GM19438 (cell line): ENCODE measurements at regions not wholly inside any gene's neighbourhood (a gene's known extent, or its start where the extent isn't known, plus 50 kb on each side); places are given as distances from the start of the nearest gene placed in this dataset.

ENCODE experiments used
- ATAC-seq: cut with Tn5 transposase; IDR thresholded peaks from one replicate; pipeline ENCODE4 v1.9.1; 2021; ENCODE audit warnings: low read depth; ENCODE audit not compliant: unreplicated experiment

DNA sequence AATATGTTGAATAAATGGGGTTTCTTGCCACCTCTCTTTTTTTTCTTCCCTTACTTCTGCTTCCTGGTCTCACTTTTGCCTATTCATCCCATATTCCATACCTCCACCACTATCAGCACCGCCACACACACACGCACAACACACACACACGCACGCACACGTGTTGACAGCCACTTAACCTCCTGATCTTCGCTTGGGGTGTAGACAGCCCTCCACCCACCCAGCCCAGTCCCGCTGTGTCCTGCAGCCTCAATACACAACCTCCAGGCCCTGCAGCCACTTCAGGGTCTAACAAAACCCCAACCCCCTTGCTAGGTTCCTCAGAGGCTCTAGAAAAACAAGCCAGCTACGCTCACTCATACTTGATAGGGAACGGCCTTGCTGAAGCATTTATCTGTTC lies 72.3 kb downstream of the LINC00237 start:
- ATAC-seq, result no peak

DNA sequence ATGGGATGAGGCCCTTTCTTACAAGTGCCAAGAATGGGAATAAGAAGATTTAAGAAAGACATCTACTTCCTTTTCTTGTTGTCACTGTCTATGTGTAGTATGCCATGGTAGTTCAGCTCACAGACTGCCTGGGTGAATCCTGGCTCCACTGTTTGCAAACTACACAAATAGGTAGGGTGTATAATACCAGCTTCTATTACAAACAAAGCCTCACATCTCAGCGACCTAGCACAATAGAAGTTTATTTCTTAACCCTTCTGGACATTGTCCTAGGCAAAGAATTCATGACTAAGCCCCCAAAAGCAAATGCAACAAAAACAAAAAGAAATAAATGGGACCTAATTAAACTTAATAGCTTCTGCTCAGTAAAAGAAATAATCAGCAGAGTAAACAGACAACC lies 74.5 kb downstream of the LINC00237 start:
- no peak for ATAC-seq

DNA sequence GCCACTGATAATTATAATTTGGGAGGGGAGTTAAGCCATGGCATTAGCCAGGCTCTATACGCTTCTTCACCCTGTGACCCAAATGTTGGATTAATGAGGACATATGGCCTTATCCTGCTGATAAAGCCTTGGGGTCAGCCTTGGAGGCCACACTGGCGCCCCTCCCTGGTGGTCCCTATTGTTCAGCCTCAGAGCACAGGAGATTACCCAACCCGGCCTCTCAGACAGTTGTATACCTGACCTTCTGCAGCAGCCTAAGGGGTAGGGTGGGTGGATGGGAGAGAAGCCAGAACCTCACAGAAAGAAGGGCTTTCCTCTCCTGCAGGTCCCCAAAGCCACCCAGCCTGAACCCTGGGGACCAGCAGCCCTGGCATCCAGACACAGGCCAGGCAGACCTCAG lies 76.8 kb downstream of the LINC00237 start:
- no peak for ATAC-seq

- ATAC-seq, result no peak
These were observed 77.2 kb downstream of the LINC00237 start for GRCh38 chr20:21028921-21029320.

DNA sequence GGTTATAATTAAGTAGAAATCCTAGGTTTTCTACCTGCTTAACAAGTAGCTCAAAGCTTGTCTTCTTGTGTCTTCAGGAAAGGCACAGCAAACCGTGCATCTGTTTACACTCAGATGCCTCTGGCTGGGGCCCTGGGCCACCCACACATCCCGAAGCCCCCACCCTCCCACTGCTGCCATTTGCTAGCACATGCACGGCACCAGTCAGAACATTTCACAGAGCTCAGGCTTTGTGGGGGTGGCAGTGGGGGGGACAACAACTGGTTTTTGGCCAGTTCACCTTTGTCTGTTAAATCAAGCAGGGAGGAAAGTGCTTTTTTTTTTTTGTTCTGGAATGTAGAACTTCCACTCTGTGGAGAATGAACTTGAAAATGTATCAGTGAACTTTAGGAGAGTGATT lies 77.7 kb downstream of the LINC00237 start:
- no peak for ATAC-seq

DNA sequence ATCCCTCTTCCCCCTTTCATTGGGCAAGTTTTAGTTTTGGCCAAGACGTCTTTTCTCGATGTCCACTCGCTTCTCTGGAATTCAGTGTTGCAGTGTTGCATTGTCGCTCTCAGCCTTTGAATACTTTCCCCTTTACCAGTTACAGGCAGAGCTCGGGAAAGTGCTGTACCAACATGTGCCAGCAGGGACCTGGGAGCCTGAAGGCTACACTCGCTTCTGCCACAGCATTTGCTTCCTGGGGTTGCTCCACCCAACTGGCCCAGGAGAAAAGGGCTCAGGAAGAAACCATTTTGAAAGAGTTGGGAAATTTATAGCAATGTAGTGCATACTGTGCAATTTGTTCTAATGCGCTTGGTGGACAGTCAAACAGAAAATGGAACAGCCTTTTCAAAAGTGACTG lies 78.6 kb downstream of the LINC00237 start:
- no peak for ATAC-seq

DNA sequence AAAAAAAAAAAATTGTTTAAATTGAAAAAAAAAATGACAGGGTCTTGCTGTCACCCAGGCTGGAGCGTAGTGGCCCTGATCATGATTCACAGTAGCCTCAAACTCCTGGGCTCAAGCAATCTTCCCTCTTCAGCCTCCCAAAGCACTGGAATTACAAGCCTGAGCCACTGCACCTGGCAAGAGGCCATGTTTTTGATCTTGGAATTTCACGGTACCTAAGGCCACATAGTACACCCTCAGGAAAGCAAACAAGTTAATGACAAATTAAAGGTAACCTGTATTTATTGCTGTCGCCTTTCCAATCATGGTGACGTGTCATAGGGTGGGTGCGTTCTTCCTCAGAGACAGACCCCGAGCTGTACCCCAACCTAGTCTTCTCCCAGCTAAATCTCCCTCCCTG lies 79.2 kb downstream of the LINC00237 start:
- no peak for ATAC-seq

- no peak for ATAC-seq
These were observed 81.7 kb downstream of the LINC00237 start for GRCh38 chr20:21024420-21024819.

DNA sequence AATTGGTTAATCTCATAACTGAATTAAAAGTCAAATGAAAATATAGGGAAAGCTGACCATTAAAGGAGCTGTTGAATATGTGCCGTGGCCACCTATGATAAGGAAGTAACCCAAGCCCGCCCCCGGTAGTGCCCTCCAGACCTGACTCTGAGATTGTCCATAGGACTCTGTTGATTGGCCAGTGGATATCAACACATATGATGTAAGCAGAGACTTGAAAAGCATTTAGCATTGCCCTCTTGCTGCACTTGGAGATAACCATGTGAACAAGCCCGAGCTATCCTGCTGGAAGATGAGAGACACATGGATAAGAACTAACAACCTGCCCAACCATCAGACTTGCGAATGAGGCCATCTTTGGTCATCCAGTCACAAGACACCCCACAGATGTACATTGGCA lies 83.2 kb downstream of the LINC00237 start:
- ATAC-seq, result no peak

DNA sequence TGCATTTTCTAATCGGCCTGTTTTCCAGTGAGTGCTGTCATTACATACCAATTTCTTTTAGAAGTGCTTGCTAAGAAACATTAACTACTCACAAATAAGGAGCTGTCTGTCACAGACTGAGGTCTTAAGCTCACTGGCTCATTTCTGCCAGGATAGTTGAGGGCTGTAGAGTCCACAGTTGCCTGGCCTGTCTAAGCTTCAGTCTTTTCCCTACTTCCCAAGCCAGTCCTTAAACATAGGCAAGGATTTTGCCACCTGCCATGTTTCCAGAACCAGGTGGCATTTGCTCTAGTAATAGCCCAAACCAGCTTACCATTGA lies 84.7 kb downstream of the LINC00237 start:
- ATAC-seq, result no peak

DNA sequence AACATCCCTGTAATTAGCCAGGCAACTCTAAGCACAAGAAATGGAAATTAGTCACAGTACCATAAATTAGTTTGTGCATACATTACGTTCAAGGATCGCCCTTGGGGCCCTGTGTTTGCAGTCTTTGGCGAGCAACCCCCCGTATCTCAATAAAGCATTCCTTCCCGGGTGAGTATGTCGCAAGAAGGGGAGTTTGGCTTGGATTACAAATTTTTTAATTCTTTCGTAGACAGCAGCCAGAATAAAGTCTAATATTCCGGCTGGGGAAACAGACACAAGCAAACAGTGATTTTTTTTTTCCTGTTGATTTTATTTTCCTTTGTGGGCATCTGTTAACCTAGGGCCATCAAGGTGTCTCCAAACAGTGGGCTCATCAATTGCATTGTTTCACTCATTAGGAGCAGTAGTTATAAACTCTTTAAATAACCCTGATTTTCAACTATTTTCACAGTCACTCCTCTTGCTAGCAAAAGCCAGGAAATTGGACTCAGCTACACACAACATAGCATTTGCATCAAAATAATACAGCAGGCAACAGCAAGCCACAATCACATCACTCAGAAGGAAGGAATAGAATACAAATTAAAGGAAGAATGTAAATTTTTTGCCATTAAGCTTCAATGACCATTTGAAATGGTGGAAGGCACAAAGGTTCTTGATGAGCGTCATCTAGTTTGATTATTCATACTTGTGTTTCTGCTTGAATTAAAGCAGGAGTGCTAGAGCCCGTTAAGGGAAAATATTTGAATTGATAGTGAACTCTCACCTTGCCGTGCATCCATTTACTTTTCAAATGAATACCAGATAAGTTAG lies 85.3 kb downstream of the LINC00237 start:
- ATAC-seq, result no peak

DNA sequence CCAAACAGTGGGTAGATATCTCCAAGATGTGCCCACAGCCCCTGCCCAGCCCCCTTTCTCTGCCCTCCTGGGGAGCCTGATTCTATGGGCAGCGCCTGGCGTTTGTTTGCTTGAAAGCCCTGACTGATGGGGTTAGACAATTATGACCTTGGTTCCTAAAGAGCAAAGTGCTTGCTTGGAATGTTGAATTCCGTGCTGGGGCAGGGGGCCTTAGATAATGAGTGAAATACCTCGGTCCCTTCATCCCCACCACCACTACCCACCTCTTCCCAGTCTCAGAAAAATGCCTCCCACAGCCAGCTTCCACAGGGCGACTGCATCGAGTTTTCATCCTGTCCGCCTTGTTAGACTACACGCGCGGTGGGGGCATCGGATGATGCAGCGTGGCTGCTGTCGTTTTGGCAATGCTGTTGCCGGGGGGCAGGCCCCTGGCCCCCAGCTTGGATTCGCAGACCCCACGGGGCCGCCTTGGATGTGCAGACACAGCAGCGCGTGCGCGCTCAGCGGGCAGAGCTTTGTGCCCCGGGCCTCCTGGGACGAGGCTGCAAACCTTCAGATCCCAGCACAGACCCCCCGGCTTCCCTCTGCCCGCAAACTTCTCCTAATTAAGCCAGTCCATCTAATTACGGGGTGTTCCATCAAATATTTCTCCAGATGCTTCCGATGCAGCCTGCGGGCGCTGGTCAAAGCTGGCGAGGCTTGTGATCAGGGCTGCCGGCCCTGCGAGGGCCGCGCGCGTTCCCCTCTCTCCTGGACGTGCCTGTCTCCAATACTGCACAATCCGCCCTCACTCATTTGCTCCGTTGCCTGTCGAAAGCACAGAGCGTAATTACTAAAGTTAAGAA lies 86.1 kb downstream of the LINC00237 start:
- ATAC-seq, result no peak

GRCh38 chr20:21019468-21019813 lies 86.7 kb downstream of the LINC00237 start:
- ATAC-seq, result no peak

GRCh38 chr20:21018576-21018975 lies 87.6 kb downstream of the LINC00237 start:
- ATAC-seq, result no peak

DNA sequence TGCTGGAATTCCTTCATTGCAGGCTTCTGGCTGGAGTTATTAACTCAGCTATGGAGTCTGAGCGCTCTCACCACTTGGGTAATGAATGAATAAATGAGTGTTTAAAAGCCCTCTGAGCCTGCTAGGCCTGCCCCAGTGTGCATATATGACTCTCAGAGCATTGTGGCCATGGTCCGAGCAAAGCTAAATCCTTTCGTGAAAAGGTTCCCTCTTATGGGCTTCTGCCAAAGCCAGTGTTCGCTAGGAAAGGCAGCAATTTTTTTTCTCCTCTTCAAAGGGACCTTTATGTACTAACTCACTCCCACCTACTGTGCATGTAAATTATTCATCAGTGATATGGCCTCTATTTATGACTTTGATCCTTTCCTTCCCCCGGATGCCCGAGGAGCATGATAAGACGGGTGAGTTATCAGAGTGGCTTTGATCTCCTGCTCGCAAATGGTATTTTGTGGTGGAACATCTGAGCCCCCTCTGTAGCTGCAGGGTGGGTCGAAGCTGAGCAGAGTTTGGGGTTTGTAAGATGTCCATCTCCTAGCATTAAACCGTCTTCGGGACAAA lies 88.6 kb downstream of the LINC00237 start:
- no peak for ATAC-seq

- ATAC-seq, result no peak
These were observed 89.4 kb downstream of the LINC00237 start for GRCh38 chr20:21016751-21017150.

GRCh38 chr20:21014528-21014927 lies 91.6 kb downstream of the LINC00237 start:
- ATAC-seq, result no peak

DNA sequence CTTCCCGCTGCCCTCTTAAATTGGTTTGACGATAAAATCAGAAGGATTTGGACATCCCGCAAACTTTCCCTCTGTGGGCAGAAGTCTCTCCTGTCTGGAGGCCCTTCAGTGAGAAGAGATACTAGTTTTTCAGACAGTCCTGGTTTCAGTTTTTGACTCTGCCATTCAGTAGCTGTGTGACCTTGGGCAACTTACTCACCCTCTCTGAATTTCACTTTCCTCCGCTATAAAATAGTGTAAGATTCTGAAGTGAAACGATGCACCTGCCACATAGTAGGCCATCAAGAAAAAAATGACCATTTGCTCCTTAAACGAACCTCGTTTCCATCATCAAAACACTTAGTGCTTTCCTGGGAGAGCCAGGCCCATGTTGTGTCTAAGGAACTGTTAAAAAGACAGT lies 97.2 kb downstream of the LINC00237 start:
- ATAC-seq, result no peak

GRCh38 chr20:21006611-21007010 lies 99.5 kb downstream of the LINC00237 start:
- ATAC-seq, result no peak

GRCh38 chr20:21004386-21005076 lies 101.6 kb downstream of the LINC00237 start:
- ATAC-seq, result no peak

DNA sequence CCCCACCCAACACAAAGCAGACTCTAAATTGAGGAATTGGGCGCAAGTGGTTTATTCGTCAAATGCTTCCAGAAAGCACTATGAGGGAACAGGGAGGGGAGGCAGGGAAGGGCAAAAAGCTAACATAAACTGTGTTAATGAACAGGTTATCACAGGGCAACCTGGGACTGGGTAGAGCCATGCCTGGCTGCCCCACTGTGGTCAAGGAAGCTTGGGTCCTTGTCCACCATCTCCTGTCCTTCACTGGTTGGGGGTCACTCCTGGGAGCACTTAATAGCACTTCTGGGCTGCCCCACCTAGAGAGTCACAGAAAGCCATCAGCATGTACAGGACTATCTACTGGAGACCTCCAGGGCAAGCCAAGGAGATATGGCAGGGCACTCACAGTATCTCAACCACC lies 102.3 kb downstream of the LINC00237 start:
- no peak for ATAC-seq
